Neural progenitor cell (in vitro differentiated cells): ENCODE measurements at regions not wholly inside any gene's neighbourhood (a gene's known extent, or its start where the extent isn't known, plus 50 kb on each side); places are given as distances from the start of the nearest gene placed in this dataset.

Experiments
- EZH2 ChIP-seq: fragments of 200-600 bp; sonication (generic); IDR thresholded peaks from 2 replicates; pipeline ENCODE4 v1.6.1; 2017; ENCODE audit warnings: antibody characterized with exemption, mild to moderate bottlenecking, moderate library complexity
- EZH2phosphoT487 ChIP-seq: fragments of 200-600 bp; sonication (generic); IDR thresholded peaks from 2 replicates; pipeline ENCODE4 v1.6.1; 2017; ENCODE audit warnings: antibody characterized with exemption
- TF ChIP-seq, protein P1 (sequence below): fragments of 200-600 bp; sonication (generic); IDR thresholded peaks from 2 replicates; pipeline ENCODE4 v1.5.1; 2017; ENCODE audit warnings: antibody characterized with exemption, mild to moderate bottlenecking

DNA sequence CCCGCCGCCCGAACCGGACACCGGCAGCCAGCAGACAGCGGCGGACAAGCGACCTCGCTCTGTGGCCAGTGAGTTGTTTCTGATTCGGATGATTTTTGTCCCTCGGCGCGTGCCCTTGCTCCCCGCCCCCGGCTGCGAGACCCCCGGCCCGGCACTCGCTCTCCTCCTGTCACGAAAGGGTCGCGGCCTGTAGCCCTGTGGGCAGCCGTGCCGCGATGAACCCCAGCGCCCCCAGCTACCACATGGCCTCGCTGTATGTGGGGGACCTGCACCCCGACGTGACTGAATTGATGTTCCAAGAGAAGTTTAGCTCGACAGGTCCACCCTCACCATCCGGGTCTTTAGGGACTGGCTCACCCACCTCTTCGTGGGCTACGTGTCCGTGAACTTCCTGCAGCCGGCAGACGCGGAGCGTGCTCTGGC is 1257.5 kb upstream of the ACVR2A start:
- TF ChIP-seq, protein P1, sequence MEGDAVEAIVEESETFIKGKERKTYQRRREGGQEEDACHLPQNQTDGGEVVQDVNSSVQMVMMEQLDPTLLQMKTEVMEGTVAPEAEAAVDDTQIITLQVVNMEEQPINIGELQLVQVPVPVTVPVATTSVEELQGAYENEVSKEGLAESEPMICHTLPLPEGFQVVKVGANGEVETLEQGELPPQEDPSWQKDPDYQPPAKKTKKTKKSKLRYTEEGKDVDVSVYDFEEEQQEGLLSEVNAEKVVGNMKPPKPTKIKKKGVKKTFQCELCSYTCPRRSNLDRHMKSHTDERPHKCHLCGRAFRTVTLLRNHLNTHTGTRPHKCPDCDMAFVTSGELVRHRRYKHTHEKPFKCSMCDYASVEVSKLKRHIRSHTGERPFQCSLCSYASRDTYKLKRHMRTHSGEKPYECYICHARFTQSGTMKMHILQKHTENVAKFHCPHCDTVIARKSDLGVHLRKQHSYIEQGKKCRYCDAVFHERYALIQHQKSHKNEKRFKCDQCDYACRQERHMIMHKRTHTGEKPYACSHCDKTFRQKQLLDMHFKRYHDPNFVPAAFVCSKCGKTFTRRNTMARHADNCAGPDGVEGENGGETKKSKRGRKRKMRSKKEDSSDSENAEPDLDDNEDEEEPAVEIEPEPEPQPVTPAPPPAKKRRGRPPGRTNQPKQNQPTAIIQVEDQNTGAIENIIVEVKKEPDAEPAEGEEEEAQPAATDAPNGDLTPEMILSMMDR: no peak
- no peak for TF ChIP-seq EZH2phosphoT487
- no peak for TF ChIP-seq EZH2
